ENCODE measurements at regions not wholly inside any gene's neighbourhood (a gene's known extent, or its start where the extent isn't known, plus 50 kb on each side); places are given as distances from the start of the nearest gene placed in this dataset.
"Not testable (repeated sequence)": the region's sequence is repeated elsewhere in the genome, so short reads cannot be mapped to it uniquely, and the experiment has no call there.

- in situ Hi-C loops (cut with HindIII; ENCODE audit: low pct_unique_long_range_greater_than_20kb, low sequenced_read_pairs) = no loop called here
- no peak for DNase-seq (ENCODE audit: low read depth)
Measured at GRCh38 chr18:39448942-39449341, 1883.3 kb upstream of the CELF4 start.

GRCh38 chr18:39444957-39445356 is 1879.4 kb upstream of the CELF4 start:
- in situ Hi-C loops (cut with HindIII; ENCODE audit: low pct_unique_long_range_greater_than_20kb, low sequenced_read_pairs); DNase-seq (ENCODE audit: low read depth): not testable (repeated sequence)

- in situ Hi-C loops (cut with HindIII; ENCODE audit: low pct_unique_long_range_greater_than_20kb, low sequenced_read_pairs) = no loop called here
- DNase-seq (ENCODE audit: low read depth) = no peak
Measured at GRCh38 chr18:39441648-39442047, 1876.0 kb upstream of the CELF4 start.

- in situ Hi-C loops (cut with HindIII; ENCODE audit: low pct_unique_long_range_greater_than_20kb, low sequenced_read_pairs) = no loop called here
- no peak for DNase-seq (ENCODE audit: low read depth)
Measured at GRCh38 chr18:39435996-39436395, 1870.4 kb upstream of the CELF4 start.

- DNase-seq (ENCODE audit: low read depth) = no peak
- in situ Hi-C loops (cut with HindIII; ENCODE audit: low pct_unique_long_range_greater_than_20kb, low sequenced_read_pairs) = no loop called here
Measured at GRCh38 chr18:39435209-39435608, 1869.6 kb upstream of the CELF4 start.

- in situ Hi-C loops (cut with HindIII; ENCODE audit: low pct_unique_long_range_greater_than_20kb, low sequenced_read_pairs) = no loop called here
- no peak for DNase-seq (ENCODE audit: low read depth)
Measured at GRCh38 chr18:39434223-39434920, 1868.8 kb upstream of the CELF4 start.

- in situ Hi-C loops (cut with HindIII; ENCODE audit: low pct_unique_long_range_greater_than_20kb, low sequenced_read_pairs) = no loop called here
Measured at GRCh38 chr18:39425172-39425850, 1859.7 kb upstream of the CELF4 start.

GRCh38 chr18:39424261-39424660 is 1858.7 kb upstream of the CELF4 start:
- DNase-seq (ENCODE audit: low read depth) = no peak
- in situ Hi-C loops (cut with HindIII; ENCODE audit: low pct_unique_long_range_greater_than_20kb, low sequenced_read_pairs) = no loop called here

More at GRCh38 chr18:39425172-39425850, 1859.7 kb upstream of the CELF4 start:
- DNase-seq (ENCODE audit: low read depth) = no peak

- DNase-seq (ENCODE audit: low read depth) = no peak
- in situ Hi-C loops (cut with HindIII; ENCODE audit: low pct_unique_long_range_greater_than_20kb, low sequenced_read_pairs) = no loop called here
Measured at GRCh38 chr18:39421276-39421675, 1855.7 kb upstream of the CELF4 start.

GRCh38 chr18:39419315-39419714 is 1853.7 kb upstream of the CELF4 start:
- no peak for DNase-seq (ENCODE audit: low read depth)
- in situ Hi-C loops (cut with HindIII; ENCODE audit: low pct_unique_long_range_greater_than_20kb, low sequenced_read_pairs) = no loop called here

- in situ Hi-C loops (cut with HindIII; ENCODE audit: low pct_unique_long_range_greater_than_20kb, low sequenced_read_pairs) = no loop called here
- no peak for DNase-seq (ENCODE audit: low read depth)
Measured at GRCh38 chr18:39415471-39415870, 1849.9 kb upstream of the CELF4 start.

- peak; percentile 58 for DNase-seq (ENCODE audit: low read depth)
Measured at GRCh38 chr18:39414009-39414700, 1848.6 kb upstream of the CELF4 start.

GRCh38 chr18:39406941-39407340 is 1841.3 kb upstream of the CELF4 start:
- no peak for DNase-seq (ENCODE audit: low read depth)
- in situ Hi-C loops (cut with HindIII; ENCODE audit: low pct_unique_long_range_greater_than_20kb, low sequenced_read_pairs) = no loop called here

More at GRCh38 chr18:39414009-39414700, 1848.6 kb upstream of the CELF4 start:
- in situ Hi-C loops (cut with HindIII; ENCODE audit: low pct_unique_long_range_greater_than_20kb, low sequenced_read_pairs) = no loop called here

GRCh38 chr18:39403121-39403520 is 1837.5 kb upstream of the CELF4 start:
- DNase-seq (ENCODE audit: low read depth) = no peak
- in situ Hi-C loops (cut with HindIII; ENCODE audit: low pct_unique_long_range_greater_than_20kb, low sequenced_read_pairs) = no loop called here

- in situ Hi-C loops (cut with HindIII; ENCODE audit: low pct_unique_long_range_greater_than_20kb, low sequenced_read_pairs) = no loop called here
- no peak for DNase-seq (ENCODE audit: low read depth)
Measured at GRCh38 chr18:39399662-39400061, 1834.1 kb upstream of the CELF4 start.

- in situ Hi-C loops (cut with HindIII; ENCODE audit: low pct_unique_long_range_greater_than_20kb, low sequenced_read_pairs) = no loop called here
- DNase-seq (ENCODE audit: low read depth) = no peak
Measured at GRCh38 chr18:39396168-39396567, 1830.6 kb upstream of the CELF4 start.

- no peak for DNase-seq (ENCODE audit: low read depth)
- in situ Hi-C loops (cut with HindIII; ENCODE audit: low pct_unique_long_range_greater_than_20kb, low sequenced_read_pairs) = no loop called here
Measured at GRCh38 chr18:39389800-39390379, 1824.3 kb upstream of the CELF4 start.

GRCh38 chr18:39380866-39381265 is 1815.3 kb upstream of the CELF4 start:
- in situ Hi-C loops (cut with HindIII; ENCODE audit: low pct_unique_long_range_greater_than_20kb, low sequenced_read_pairs) = no loop called here
- DNase-seq (ENCODE audit: low read depth) = no peak

- in situ Hi-C loops (cut with HindIII; ENCODE audit: low pct_unique_long_range_greater_than_20kb, low sequenced_read_pairs) = no loop called here
Measured at GRCh38 chr18:39380186-39380725, 1814.7 kb upstream of the CELF4 start.

More at GRCh38 chr18:39380186-39380725, 1814.7 kb upstream of the CELF4 start:
- no peak for DNase-seq (ENCODE audit: low read depth)

Data from Caki2 (cell line).